ENCODE measurements at regions not wholly inside any gene's neighbourhood (a gene's known extent, or its start where the extent isn't known, plus 50 kb on each side); places are given as distances from the start of the nearest gene placed in this dataset.

DNA sequence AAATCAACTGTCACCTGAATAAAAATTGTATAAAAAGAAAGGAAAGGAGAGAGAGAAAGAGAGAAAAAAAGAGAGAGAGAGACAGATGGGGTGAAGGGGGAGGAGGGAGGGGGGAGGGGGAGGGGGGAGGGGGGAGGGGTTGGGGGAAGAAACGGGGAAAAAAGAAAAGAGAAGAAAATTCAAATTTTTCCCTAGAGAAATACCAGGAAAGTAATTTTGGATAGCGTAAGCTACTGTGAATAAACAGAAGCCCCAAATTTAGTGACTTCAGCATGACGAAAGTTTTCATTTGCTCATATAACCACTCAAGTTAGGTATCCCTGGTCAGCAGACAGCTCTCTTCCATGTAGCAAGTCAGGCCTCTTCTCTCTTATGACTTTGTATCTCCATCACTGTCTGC is 289.4 kb upstream of the MYOCD start:
- DNase-seq = no peak

DNA sequence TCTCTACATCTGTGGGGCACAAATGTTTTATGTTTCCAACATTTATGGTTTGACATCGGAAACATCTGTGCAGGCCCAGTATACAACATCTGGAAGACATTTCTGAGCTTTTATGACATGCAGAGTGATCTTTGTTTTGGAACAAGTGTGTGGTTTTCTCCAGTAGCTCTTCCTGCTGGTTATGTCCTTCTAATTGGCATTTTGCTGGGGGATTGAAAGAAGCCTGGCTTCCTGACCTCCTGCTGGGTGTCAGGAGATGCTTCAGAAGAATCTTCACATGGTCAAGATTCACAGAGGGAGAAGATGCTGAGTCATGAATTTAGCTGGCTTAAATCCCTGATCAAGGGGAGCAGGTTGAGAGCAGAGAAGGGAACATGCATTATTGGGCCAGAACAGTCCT is 279.5 kb upstream of the MYOCD start:
- no peak for DNase-seq

DNA sequence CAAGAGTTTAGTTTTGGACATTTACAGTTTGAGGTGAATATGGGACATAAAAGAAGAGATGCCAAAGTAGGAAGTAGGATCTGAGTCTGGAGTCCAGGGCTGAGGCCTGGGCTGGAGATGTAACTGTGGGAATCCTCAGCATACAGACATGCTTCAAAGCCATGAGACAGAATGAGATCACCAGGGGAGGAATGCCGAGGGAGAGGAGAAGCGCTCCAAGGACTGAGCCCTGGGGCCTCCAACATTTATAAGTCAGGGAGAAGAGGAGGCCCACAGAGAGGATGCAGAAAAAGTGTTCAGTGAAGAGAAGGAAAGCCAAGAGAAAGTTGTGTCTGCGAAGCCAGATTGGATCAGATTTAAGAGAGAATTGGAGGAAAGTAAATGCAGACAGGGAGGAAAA is 277.5 kb upstream of the MYOCD start:
- no peak for DNase-seq

DNA sequence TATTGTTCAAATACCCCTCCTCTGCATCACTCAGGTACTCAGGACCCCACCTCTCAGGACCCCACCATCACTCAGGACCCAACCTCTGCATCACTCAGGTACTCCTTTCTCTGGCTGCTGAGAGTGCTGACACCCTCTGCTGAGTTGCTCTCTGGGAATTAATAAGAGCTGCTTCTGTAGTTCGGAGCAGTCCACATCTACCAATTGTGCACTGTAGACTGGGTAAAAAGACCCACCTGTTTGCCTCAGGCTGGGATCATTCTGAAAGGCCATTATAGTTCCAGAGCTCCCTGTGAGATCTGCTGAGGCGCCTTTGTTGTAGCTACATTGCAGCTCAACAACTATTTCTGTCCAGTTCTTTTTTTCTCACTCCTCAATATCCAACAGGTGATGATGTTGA is 276.3 kb upstream of the MYOCD start:
- DNase-seq = no peak

DNA sequence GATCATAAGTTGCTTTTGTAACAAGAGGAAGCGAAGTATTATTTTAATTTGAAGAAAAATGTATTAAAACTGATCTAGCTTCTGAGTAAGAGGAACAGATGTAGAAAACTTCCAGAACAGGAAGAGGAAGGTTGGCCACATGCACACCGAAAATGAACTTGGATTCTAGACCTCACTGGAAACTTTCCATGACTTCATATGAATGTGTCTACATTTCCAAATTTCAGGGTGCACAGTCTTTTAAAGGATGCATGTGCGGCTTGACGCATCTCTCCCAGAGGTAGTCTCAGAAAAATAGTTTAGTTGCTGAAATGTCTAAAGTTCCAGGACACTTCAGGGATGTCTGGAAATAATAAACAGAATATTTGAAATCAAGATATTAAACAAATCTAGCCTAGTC is 275.1 kb upstream of the MYOCD start:
- no peak for DNase-seq

DNA sequence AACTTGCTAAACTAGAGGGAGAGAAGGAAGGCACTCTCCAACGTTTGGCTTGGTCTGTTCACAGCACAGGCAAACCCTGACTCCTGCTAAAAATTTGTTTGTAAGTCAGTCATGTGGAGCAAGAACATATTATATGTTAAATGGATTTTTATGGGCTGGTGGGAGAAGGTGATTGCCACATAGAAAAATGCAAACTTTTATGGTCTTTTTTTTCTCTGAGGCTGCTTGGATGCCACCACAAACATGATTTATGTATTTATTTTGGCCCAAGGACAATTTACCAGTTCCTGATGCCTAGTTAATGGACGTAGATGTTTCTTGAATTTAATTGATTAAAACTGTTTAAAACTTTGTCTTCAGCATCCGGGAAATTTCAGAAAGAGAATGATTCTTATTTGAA is 274.2 kb upstream of the MYOCD start:
- no peak for DNase-seq

DNA sequence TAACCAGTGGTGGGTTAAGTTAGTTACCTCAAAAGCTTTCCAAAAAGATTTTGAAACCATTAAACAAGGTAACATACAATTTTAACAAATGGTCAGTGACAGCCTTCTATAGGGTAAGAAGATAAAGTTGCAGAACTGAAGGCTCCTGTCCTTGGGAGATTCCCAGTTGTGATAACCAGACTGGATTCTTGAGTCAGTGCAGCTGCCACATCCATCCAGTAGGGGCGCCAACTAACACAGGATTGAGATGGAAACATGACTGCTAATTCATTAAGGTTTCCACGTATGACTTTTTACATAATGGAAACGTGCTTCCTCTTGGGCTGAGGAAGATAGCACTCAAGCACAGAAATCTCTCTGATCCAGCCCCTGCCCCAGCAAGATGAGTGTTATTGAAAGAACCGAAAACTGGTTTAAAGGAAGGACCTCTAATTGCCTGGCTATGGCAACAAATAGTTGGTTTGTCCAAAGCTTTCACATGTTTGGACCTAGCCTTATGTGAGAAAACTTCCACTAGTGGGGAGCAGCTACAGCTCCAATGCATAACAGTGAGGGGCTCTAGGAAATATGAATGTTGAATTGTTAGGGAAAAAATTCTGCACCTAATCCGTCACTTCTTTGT is 269.8 kb upstream of the MYOCD start:
- DNase-seq = no peak

DNA sequence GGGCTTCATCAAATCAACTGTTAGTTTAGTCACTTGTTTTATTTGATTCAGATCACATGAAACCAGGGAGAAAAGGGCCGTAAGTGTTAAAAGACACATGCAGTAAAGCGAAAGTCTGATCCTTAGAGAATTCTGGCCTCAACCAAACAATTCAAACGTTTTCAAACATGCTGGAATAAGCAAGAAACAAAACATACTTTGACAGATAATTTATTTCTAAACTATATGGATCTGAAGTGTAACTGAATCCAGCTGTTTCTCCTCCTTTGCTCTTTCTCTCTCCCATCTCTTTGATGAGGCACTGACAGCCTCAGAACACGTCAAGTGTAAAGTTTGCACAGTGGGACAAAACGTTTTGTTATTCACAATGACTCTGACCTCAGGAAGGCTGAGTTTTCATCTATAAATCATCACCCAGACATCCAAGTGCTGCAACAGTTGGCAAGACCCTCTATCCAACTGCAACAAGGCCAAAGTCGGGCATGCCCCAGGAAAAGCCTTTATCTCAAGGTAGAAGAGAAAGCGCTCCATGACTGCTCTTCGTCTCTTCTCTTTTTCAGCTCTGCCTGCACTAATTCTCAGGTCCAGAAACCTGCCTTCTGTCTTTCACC is 267.1 kb upstream of the MYOCD start:
- no peak for DNase-seq

DNA sequence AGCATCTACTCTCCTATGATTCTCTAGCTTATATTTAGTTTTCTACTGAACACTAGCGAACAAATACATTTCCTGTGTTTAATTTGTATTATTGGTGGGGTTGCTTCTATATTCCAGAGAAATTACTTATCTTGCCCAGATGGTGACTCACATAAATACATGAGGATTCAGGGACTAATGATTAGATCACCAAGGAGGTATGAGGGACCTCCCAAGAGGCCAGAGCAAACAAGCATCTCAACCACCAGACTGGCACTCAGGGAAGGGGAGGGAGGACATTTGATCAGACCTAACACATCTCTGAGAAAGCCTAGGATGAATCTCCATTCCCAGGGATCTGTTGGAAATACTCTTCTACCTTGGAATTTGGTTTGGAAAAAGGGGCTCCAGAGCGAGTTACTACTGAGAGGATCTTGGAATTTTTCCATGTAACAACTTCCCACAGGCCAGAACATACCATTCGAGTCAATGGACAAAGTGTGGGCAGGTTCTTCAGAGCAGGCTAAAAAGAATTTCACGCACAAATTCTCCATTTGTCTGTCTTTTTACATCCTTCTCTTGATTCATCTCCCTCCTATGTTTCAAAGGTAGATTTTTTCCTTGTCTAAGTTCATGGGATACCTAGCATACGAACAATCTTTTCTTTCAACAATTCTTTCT is 262.6 kb upstream of the MYOCD start:
- no peak for DNase-seq

DNA sequence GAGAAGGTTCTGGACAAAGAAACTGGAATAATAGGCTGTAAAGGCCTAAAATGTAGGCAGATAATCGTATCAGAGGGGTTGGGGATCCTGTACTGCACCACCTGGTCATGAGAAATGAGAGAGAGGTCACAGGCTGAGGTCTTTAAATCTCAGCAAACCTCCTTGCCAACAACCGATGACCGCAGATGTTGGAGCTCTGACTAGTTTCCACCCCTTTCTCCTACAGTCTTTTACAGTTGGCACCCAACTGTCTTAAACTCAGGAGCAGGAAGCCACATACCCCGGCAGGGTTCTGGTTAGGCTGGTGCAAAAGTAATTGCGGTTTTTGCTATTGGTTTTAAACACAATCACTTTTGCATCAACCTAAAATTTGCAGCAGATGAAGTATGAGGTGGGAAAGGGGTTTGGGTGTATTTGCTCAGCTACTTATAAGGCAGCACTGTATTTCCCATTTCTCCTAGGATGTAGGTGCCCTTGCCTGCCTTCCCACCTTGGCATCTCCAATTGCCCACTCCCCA is 261.8 kb upstream of the MYOCD start:
- no peak for DNase-seq

DNA sequence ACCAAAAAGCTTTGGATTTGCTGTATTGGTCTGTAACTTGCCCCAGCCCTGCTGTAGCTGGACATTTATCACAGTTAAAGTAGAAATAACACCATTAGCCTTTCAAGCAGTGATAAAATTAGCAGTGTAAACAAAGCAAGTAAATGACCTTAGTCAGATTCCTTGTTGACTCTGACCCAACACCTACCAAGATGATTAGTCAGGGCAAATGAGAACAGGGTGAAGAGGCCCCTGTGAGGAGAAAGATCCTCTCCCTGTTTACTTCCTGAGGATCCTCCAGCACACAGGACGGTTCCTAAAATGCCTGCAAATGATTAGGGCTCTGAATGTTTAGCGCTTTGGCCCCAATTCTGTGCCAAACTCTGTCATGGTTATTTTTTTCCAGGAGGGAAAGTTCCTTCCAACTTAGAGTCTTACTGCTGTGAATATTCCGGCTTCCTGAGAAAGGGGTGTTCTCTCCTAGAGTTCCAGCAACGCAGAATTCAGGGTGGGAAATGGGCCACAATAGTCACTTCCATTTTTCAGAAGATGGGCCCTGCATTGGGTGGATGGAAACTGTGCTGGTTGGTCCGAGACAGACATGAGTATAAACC is 259.0 kb upstream of the MYOCD start:
- DNase-seq = no peak

DNA sequence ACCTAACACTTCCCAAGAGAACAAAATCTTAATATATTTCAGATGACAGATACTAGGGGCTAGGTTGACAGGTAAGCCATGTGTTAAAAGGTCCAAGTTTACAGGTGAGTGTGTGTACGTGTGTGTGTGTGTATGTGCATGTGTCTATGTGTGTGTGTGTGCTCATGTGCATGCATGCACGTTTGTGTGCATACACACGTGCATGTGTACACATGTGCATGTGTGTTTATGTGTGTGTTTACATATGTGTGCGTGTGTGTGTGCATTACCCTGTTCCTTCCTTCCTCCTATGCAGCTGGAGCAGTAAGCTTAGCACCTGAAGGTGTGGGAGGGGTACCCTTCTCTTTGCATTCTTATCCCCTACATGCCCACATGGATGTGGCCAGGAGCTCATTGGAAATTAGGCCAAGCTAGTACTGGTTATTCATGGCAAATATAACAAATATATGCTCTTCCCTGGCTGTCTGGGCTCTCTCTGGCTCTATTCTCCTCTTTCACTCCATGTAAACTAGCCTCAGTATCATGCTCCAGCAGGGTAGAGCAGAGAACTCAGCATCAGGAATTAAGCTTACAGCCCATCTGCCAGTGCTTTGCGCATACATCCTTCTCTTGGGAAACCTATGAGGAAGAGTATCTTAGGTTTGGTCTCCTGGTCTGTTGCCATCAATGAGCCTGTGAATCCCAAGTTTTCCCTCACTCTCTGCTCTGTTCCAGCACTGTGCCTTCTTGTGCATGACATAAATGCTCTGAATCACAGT is 258.0 kb upstream of the MYOCD start:
- DNase-seq = no peak

DNA sequence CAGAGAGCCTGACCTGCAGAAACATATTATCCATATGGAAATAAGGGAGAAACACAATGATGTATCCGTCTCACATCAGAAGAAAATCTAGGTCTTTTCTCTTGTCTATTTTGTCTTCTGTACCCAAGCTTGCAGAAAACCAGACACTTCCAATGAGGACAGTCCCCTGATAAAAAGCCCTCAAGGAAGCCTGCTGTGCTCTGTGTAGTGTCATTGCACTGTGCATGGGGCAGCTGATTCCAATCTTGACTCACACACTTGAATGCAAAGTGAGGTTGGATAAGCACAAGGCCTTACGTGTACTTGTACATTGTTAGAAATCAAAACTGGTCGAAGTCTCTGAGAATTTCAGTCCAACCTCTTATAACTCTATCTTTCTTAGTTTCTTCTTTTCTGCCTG is 256.6 kb upstream of the MYOCD start:
- DNase-seq = no peak

DNA sequence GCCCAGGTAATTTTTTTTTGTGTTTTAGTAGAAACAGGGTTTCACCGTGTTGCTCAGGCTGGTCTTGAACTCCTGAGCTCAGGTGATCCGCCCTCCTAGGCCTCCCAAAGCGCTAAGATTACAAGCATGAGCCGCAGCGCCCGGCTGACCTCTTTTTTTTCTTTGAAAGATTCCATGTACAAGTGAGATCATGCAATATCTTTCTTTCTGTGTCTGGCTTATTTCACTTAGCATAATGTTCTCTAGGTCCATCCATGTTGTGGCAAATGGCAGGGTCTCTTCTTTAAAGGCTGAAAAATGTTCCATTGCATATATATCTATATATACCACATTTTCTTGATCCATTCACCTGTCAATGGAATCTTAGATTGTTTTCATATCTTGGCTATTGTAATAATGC is 255.0 kb upstream of the MYOCD start:
- no peak for DNase-seq

DNA sequence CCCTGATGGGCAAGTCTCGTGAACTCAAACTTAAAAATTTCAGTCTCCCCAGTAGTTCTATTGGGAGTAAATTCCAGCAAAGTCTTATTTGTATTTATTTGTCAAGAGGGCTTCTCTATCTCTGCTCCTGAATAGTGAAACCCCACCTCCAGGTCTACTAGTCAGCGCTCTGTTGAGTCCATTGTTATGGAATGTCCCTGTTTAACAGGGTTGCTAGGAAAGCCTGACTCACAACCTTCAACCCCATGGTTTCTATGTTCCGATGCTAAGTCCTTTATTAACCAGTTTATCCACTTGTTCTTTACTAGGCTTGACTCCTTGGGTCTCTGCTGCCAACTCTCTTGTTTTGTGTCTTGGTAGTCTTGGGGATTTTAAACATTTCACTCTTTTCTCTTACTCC is 250.7 kb upstream of the MYOCD start:
- no peak for DNase-seq

DNA sequence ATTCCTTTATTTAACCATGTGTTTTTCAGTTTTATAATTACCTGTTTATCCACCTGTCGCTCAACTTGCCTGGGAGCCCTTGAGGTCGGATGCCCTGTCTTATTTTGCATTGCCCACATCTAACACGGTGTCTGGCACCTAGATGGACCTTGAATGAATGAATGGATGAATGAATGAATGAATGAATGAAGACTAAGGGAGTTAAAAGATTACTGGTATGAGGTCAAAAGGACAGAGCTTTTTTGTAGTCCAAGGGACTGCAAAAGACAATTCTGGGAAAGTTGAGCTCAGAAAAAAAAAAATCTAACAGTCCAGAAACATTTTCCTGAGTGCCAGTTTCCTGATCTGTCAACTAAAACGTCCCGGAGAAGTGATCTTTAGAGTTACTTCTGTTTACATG is 244.6 kb upstream of the MYOCD start:
- no peak for DNase-seq

DNA sequence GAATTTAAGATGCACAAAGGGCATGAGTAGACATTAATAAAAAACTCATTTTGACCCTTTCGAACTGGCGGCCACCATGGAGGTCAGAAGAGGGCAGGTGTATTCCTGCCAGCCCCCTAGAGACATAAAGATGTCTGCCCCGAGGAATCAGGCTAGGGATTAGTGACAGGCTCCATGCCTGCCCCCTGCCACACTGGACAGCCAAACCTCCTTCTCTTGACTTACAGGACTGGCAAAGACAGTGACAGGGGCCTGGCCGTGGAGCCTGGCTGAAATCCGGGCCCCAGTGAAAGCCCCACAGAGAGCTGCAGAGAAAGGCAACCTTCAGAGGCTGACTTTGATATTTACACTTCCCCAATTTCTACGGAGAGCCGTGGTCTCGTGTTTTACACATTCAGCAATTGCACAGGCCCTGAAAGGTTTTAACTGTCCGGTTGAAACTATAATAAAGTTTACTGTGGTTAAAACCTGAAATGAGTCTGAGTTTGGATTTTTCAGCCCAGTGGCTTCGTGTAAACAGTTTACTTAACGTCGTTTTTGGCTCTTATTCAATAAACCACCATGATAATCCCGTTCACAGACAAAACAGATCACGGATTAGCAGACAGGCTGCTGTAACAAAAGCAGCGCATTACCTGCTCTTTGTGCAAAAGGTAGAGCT is 243.9 kb upstream of the MYOCD start:
- DNase-seq = peak; percentile 7

DNA sequence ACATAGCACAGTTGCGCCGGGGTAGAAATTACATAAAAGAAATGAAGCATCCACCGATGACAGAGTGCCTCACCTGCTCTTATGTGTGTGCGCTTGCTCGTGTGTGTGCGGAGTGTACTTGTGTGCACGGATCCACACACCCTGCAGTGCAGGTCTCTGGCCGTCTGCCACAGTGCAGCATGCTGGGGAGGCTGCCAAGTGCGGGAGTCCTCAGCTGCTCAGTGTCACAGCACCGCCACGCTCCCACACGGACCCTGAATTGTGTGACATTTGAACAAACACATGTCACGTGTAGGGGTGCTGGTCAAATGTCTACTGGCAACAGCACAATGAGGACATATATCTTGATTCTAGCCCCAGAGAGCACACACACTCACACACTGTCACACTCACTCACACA is 243.0 kb upstream of the MYOCD start:
- peak; percentile 44 for DNase-seq

DNA sequence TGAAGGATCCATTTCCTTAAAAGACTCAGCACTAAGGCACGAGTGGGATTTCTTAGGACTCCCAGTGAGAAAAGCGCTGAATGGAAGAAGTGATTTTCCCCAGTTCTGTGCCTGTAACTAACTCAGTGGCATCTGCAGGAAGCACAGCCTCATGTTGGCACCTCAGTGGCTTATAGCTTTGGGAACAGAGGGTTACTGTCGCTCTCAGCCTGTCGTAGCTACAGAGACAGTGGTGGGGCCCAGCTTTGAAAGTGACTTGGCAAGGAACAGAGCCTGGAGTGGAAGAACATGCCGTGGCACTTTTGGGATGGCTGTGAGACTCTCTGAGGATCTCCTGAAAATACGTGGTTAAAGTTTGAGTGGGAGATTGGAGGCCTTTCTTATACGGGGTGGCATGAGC is 242.4 kb upstream of the MYOCD start:
- no peak for DNase-seq

DNA sequence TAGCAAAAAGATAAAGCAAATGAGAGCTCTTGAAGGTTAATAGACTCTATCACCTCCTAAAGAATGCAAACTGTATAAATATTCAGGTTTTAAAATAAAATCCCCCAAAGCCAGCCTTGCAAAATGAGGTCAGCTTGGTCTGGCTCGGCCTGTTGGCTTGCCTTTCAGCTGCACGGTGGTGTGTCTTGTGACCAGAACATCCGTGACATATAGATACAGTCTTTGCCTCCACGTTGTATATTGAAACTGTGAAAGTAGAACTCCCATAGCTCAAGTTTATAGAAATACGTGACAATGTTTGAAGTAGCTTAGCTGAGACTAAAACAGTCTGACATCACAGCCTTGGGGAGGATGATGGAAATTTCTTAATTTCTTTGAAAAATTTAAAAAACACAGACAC is 236.6 kb upstream of the MYOCD start:
- DNase-seq = no peak

DNA sequence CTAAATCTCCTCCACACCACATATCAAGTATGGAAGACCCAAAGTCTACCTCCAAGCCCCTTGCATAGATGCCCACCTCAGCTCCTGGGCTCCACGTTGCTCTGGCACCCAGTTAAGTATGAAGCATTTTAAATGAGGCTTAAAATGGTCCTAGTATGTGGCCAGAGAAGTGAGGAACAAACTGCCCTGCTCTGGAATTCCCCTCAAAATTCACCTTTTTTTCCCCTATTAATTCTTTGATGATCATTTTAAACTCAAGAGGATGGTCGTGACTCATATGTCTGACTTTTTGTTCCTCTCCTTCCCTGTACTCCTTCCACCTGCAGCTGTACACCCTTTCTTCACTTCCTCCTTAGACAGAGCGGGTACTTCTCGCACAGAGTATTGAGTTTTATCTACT is 234.5 kb upstream of the MYOCD start:
- DNase-seq = no peak

DNA sequence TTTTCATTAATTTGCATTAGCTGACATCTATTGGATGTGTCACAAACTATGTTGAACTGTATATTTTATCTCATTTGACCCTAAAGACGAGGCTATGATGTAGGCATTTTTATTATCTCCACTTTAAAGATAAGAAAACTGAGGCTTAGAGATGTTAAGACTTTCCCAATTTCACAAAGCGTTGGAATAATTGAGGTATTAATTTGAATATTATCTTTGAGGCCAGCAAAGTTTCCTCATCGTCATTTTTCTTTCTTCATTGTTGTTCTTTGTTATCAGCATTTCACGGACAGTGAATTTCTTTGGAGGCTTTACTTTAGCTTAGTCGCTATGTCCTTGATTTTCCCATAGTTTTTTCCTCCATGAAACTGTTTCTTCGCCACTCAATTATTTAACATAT is 227.5 kb upstream of the MYOCD start:
- DNase-seq = no peak
